Activated CD4-positive, alpha-beta T cell treated with anti-CD3 and anti-CD28 coated beads, Interleukin-2, amount 10 ng/mL, durations not matched to agents 7 days and 5 days (primary cell): ENCODE measurements at regions not wholly inside any gene's neighbourhood (a gene's known extent, or its start where the extent isn't known, plus 50 kb on each side); places are given as distances from the start of the nearest gene placed in this dataset.
"Not testable (repeated sequence)": the region's sequence is repeated elsewhere in the genome, so short reads cannot be mapped to it uniquely, and the experiment has no call there.

Experiments used
- CTCF ChIA-PET: fragments of 350-600 bp; sonication (Branson Sonifier 250); formaldehyde crosslinking; loops from one replicate; lab custom pipeline; 2021; ENCODE audit warnings: antibody characterized with exemption; lab: Charles Lee
- POLR2A ChIA-PET: fragments of 350-600 bp; sonication (Branson Sonifier 250); formaldehyde crosslinking; loops from one replicate; lab custom pipeline; 2021; ENCODE audit warnings: antibody characterized with exemption; lab: Charles Lee
- DNase-seq: peaks from one replicate; pipeline ENCODE4 v3.0.0-alpha.2; 2020
- H3K27ac Mint-ChIP-seq: one replicate; pipeline ENCODE4 v1.8.0; 2021; ENCODE audit warnings: mild to moderate bottlenecking, moderate library complexity, mixed read lengths
- H3K27me3 Mint-ChIP-seq: one replicate; pipeline ENCODE4 v1.8.0; 2021; ENCODE audit warnings: mixed read lengths
- H3K36me3 Mint-ChIP-seq: one replicate; pipeline ENCODE4 v1.8.0; 2021; ENCODE audit warnings: low read depth, mixed read lengths
- H3K4me1 Mint-ChIP-seq: one replicate; pipeline ENCODE4 v1.8.0; 2021; ENCODE audit warnings: mixed read lengths
- H3K4me3 Mint-ChIP-seq: one replicate; pipeline ENCODE4 v1.8.0; 2021; ENCODE audit warnings: mild to moderate bottlenecking, moderate library complexity, mixed read lengths
- H3K9me3 Mint-ChIP-seq: one replicate; pipeline ENCODE4 v1.8.0; 2021; ENCODE audit warnings: mixed read lengths

- Mint-ChIP-seq H3K4me1 (no peaks in the 10 kb centered on the region), H3K9me3 (peaks cover under 1% of the 10 kb centered on the region), H3K4me3 (no peak overlapping the region), H3K27me3 (peaks cover 37% of the 10 kb centered on the region), H3K36me3 (no peaks in the 10 kb centered on the region), H3K27ac (no peak overlapping the region)
- POLR2A ChIA-PET, result no interaction called here
- CTCF ChIA-PET, result no interaction called here
- DNase-seq, result no peak
Observed at GRCh38 chr11:44437122-44437521, 127.2 kb upstream of the ALX4 start.

GRCh38 chr11:44442893-44443673 is 122.4 kb upstream of the CD82 start:
- POLR2A ChIA-PET, H3K36me3 Mint-ChIP-seq, H3K27ac Mint-ChIP-seq, H3K4me3 Mint-ChIP-seq, H3K9me3 Mint-ChIP-seq, DNase-seq, CTCF ChIA-PET, H3K4me1 Mint-ChIP-seq: not testable (repeated sequence)
- H3K27me3 Mint-ChIP-seq, result peaks cover 37% of the 10 kb centered on the region

- Mint-ChIP-seq H3K27me3 (peaks cover 28% of the 10 kb centered on the region), H3K4me3 (no peak overlapping the region), H3K36me3 (no peaks in the 10 kb centered on the region), H3K27ac (no peak overlapping the region), H3K9me3 (peaks cover 9% of the 10 kb centered on the region), H3K4me1 (no peaks in the 10 kb centered on the region)
- POLR2A ChIA-PET, result no interaction called here
- CTCF ChIA-PET, result no interaction called here
- DNase-seq, result no peak
Observed at GRCh38 chr11:44443836-44444769, 121.4 kb upstream of the CD82 start.

GRCh38 chr11:44444770-44445321 is 120.6 kb upstream of the CD82 start:
- POLR2A ChIA-PET, result no interaction called here
- no peaks in the 10 kb centered on the region for H3K36me3 Mint-ChIP-seq

GRCh38 chr11:44445500-44446365 is 119.7 kb upstream of the CD82 start:
- Mint-ChIP-seq H3K4me3 (no peak overlapping the region), H3K4me1 (no peaks in the 10 kb centered on the region), H3K27me3 (peaks cover 12% of the 10 kb centered on the region), H3K27ac (no peak overlapping the region), H3K36me3 (no peaks in the 10 kb centered on the region), H3K9me3 (peaks cover 9% of the 10 kb centered on the region)
- ChIA-PET CTCF (no interaction called here), POLR2A (no interaction called here)
- no peak for DNase-seq

More at GRCh38 chr11:44444770-44445321, 120.6 kb upstream of the CD82 start:
- Mint-ChIP-seq H3K27me3 (peaks cover 20% of the 10 kb centered on the region), H3K4me3 (no peak overlapping the region), H3K27ac (no peak overlapping the region), H3K4me1 (no peaks in the 10 kb centered on the region), H3K9me3 (peaks cover 9% of the 10 kb centered on the region)
- CTCF ChIA-PET, result no interaction called here
- no peak for DNase-seq

GRCh38 chr11:44446366-44446762 is 119.1 kb upstream of the CD82 start:
- H3K36me3 Mint-ChIP-seq, result no peaks in the 10 kb centered on the region
- H3K9me3 Mint-ChIP-seq, result peaks cover 9% of the 10 kb centered on the region
- DNase-seq, result no peak
- H3K27me3 Mint-ChIP-seq, result peaks cover 11% of the 10 kb centered on the region
- ChIA-PET POLR2A (no interaction called here), CTCF (no interaction called here)
- H3K27ac Mint-ChIP-seq, result no peak overlapping the region
- no peaks in the 10 kb centered on the region for H3K4me1 Mint-ChIP-seq
- no peak overlapping the region for H3K4me3 Mint-ChIP-seq

GRCh38 chr11:44446996-44447771 is 118.3 kb upstream of the CD82 start:
- Mint-ChIP-seq H3K4me1 (no peaks in the 10 kb centered on the region), H3K27ac (no peak overlapping the region), H3K27me3 (peaks cover 8% of the 10 kb centered on the region), H3K4me3 (no peak overlapping the region), H3K36me3 (no peaks in the 10 kb centered on the region), H3K9me3 (peaks cover 8% of the 10 kb centered on the region)
- DNase-seq, result no peak
- ChIA-PET POLR2A (no interaction called here), CTCF (interaction anchor here (0.7 kb wide), 1 partner anchor 13 kb away, joined by 3 read pairs; no protein-coding TSS in a partner anchor)

- H3K36me3 Mint-ChIP-seq, result no peaks in the 10 kb centered on the region
- H3K4me1 Mint-ChIP-seq, result no peaks in the 10 kb centered on the region
- no peaks in the 10 kb centered on the region for H3K9me3 Mint-ChIP-seq
- CTCF ChIA-PET, result no interaction called here
- H3K27ac Mint-ChIP-seq, result no peak overlapping the region
- peaks cover 4% of the 10 kb centered on the region for H3K27me3 Mint-ChIP-seq
- no peak for DNase-seq
- no peak overlapping the region for H3K4me3 Mint-ChIP-seq
- POLR2A ChIA-PET, result no interaction called here
Observed at GRCh38 chr11:44450295-44450932, 115.0 kb upstream of the CD82 start.

GRCh38 chr11:44451706-44452105 is 113.8 kb upstream of the CD82 start:
- CTCF ChIA-PET, result no interaction called here
- POLR2A ChIA-PET, result no interaction called here
- no peak for DNase-seq
- peaks cover 4% of the 10 kb centered on the region for H3K27me3 Mint-ChIP-seq
- no peaks in the 10 kb centered on the region for H3K9me3 Mint-ChIP-seq
- no peak overlapping the region for H3K4me3 Mint-ChIP-seq
- no peaks in the 10 kb centered on the region for H3K4me1 Mint-ChIP-seq
- H3K36me3 Mint-ChIP-seq, result no peaks in the 10 kb centered on the region
- H3K27ac Mint-ChIP-seq, result no peak overlapping the region

- Mint-ChIP-seq H3K27me3 (peaks cover under 1% of the 10 kb centered on the region), H3K4me1 (no peaks in the 10 kb centered on the region), H3K9me3 (no peaks in the 10 kb centered on the region), H3K36me3 (no peaks in the 10 kb centered on the region), H3K27ac (no peak overlapping the region), H3K4me3 (no peak overlapping the region)
- POLR2A ChIA-PET, result no interaction called here
- no peak for DNase-seq
- CTCF ChIA-PET, result interaction anchor here (1.1 kb wide), 1 partner anchor 12 kb away, joined by 3 read pairs; no protein-coding TSS in a partner anchor
Observed at GRCh38 chr11:44452827-44453572, 112.5 kb upstream of the CD82 start.

GRCh38 chr11:44453871-44454270 is 111.6 kb upstream of the CD82 start:
- Mint-ChIP-seq H3K27me3 (no peaks in the 10 kb centered on the region), H3K4me3 (no peak overlapping the region), H3K4me1 (no peaks in the 10 kb centered on the region), H3K36me3 (no peaks in the 10 kb centered on the region), H3K9me3 (no peaks in the 10 kb centered on the region), H3K27ac (no peak overlapping the region)
- DNase-seq, result no peak
- ChIA-PET POLR2A (no interaction called here), CTCF (no interaction called here)
